ENCODE measurements at regions not wholly inside any gene's neighbourhood (a gene's known extent, or its start where the extent isn't known, plus 50 kb on each side); places are given as distances from the start of the nearest gene placed in this dataset.

DNA sequence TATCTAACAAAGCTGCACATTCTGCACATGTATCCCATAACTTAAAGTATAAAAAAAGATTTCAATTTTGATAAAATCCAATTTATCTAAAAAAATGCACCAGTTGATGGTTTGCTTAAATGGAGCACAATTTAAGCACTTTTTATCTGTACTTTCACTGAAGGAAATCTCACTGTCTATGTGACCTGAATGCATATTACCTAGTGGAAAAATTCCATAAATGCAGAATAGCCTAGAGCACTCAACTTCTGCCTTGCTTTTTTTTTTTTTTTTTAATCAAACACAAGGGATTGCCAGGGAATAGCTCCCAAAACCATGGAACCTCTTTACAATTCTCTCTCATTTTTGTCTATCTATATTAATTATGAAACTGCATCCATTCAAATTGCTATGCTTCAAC lies 80.4 kb downstream of the RFPL4B start:
- TF ChIP-seq, protein P1, sequence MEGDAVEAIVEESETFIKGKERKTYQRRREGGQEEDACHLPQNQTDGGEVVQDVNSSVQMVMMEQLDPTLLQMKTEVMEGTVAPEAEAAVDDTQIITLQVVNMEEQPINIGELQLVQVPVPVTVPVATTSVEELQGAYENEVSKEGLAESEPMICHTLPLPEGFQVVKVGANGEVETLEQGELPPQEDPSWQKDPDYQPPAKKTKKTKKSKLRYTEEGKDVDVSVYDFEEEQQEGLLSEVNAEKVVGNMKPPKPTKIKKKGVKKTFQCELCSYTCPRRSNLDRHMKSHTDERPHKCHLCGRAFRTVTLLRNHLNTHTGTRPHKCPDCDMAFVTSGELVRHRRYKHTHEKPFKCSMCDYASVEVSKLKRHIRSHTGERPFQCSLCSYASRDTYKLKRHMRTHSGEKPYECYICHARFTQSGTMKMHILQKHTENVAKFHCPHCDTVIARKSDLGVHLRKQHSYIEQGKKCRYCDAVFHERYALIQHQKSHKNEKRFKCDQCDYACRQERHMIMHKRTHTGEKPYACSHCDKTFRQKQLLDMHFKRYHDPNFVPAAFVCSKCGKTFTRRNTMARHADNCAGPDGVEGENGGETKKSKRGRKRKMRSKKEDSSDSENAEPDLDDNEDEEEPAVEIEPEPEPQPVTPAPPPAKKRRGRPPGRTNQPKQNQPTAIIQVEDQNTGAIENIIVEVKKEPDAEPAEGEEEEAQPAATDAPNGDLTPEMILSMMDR (conservative IDR thresholded peaks at IDR 0.05) = no peak
- no peak for TF ChIP-seq ZFX (IDR thresholded peaks at IDR 0.05)

Data from C4-2B (cell line).